OCI-LY3 (cell line): ENCODE measurements at regions not wholly inside any gene's neighbourhood (a gene's known extent, or its start where the extent isn't known, plus 50 kb on each side); places are given as distances from the start of the nearest gene placed in this dataset.
"Not testable (repeated sequence)": the region's sequence is repeated elsewhere in the genome, so short reads cannot be mapped to it uniquely, and the experiment has no call there.

ENCODE experiments used
- EZH2phosphoT487 ChIP-seq: fragments of 200-600 bp; shearing (Covaris generic); IDR thresholded peaks from 2 replicates; pipeline ENCODE4 v1.6.1; 2018; ENCODE audit warnings: antibody characterized with exemption, mixed run types, low read depth
- TF ChIP-seq, protein P1 (sequence below): fragments of 200-600, 300-600 bp; sonication (generic); IDR thresholded peaks from 2 replicates; pipeline ENCODE4 v1.5.1; 2014; ENCODE audit warnings: antibody characterized with exemption, low read length, low read depth

DNA sequence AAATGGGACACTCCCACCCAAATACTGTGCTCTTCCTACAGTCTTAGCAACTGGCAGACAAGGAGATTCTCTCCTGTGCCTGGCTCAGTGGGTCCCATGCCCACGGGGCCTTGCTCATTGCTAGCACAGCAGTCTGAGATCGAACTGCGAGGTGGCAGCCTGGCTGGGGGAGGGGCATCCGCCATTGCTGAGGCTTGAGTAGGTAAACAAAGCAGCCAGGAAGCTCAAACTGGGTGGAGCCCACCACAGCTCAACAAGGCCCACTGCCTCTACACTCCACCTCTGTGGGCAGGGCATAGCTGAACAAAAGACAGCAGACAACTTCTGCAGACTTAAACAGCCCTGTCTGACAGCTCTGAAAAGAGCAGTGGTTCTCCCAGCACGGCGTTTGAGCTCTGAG lies 174.8 kb downstream of the COL12A1 start:
- TF ChIP-seq, protein P1, sequence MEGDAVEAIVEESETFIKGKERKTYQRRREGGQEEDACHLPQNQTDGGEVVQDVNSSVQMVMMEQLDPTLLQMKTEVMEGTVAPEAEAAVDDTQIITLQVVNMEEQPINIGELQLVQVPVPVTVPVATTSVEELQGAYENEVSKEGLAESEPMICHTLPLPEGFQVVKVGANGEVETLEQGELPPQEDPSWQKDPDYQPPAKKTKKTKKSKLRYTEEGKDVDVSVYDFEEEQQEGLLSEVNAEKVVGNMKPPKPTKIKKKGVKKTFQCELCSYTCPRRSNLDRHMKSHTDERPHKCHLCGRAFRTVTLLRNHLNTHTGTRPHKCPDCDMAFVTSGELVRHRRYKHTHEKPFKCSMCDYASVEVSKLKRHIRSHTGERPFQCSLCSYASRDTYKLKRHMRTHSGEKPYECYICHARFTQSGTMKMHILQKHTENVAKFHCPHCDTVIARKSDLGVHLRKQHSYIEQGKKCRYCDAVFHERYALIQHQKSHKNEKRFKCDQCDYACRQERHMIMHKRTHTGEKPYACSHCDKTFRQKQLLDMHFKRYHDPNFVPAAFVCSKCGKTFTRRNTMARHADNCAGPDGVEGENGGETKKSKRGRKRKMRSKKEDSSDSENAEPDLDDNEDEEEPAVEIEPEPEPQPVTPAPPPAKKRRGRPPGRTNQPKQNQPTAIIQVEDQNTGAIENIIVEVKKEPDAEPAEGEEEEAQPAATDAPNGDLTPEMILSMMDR: not testable (repeated sequence)
- not testable (repeated sequence) for TF ChIP-seq EZH2phosphoT487
